Colonic mucosa (tissue), 4 donors: ENCODE measurements at regions not wholly inside any gene's neighbourhood (a gene's known extent, or its start where the extent isn't known, plus 50 kb on each side); places are given as distances from the start of the nearest gene placed in this dataset.

Source experiments
- DNase-seq: peaks from one replicate; pipeline ENCODE4 v3.0.0-alpha.2; 2020
- H3K27ac ChIP-seq: fragments of 200-600 bp; one replicate; pipeline ENCODE4 v1.8.0; 2021
- H3K27me3 ChIP-seq: fragments of 200-600 bp; one replicate; pipeline ENCODE4 v1.8.0; 2021
- H3K36me3 ChIP-seq: fragments of 200-600 bp; one replicate; pipeline ENCODE4 v1.8.0; 2021
- H3K4me1 ChIP-seq: fragments of 200-600 bp; one replicate; pipeline ENCODE4 v1.8.0; 2021; ENCODE audit warnings: mild to moderate bottlenecking
- H3K4me3 ChIP-seq: fragments of 200-600 bp; one replicate; pipeline ENCODE4 v1.8.0; 2021
- H3K9ac ChIP-seq, 2 donors: one replicate each; pipeline ENCODE4 v1.7.0; 2013; ENCODE audit warnings: control low read depth in 2 of 2, low read depth in 2 of 2, low read length in 2 of 2
- H3K9me3 ChIP-seq: fragments of 200-600 bp; one replicate; pipeline ENCODE4 v1.8.0; 2021
- intact Hi-C: fragments of 100-400 bp; cut with DNase I; formaldehyde crosslinking; loops from one replicate; pipeline ENCODE4 v1.14.1; 2022
- TF ChIP-seq, protein P1 (sequence below): fragments of 200-600 bp; IDR thresholded peaks from one replicate; pipeline ENCODE4 v1.8.0; 2022; ENCODE audit warnings: antibody characterized with exemption, mild to moderate bottlenecking
- donor health status: healthy.
- donor health status: DM: no; HTN: no; CAD: no.
- donor health status: DM: no; HTN: no; CAD: no.

DNA sequence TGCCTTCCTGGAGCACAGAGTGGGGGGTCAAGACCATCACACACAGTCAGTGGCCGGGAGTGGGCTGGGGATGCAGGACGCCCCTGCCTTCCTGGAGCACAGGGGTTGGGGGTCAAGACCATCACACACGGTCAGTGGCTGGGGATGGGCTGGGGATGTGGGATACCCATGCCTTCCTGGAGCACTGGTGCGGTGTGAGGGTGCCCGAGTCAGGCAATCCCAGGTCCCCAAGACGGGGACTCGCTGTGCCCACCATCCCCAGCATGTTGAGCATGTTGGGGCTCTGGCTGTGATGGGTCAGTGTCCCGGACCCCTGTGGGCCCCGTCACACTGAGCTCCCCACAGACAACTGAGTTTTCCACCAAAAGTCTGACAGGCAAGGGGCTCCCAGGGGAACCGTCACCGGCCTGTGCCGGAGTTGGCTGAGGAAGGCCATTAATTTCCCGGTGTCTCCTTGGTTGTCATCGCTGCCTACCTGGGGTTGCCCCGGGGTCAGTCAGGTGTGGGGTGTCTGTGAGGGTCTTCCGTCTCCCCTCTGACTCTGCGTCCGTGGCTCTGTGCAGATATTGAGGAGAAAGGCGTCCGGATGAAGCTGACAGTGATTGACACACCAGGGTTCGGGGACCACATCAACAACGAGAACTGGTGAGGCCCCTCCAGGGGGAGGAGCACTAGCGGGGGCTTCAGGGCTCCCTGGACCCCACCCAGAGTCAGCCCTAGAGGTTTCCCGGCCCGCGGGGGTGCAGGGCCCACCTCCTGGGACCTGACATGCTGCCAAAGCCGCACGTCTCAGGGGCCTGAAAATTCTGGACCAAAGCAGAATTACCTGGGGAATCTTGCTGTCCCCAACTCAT, 347.1 kb downstream of the SEC14L1 start:
- Histone ChIP-seq H3K36me3 (peaks cover 28% of the 10 kb centered on the region), H3K27me3 (no peaks in the 10 kb centered on the region), H3K27ac (no peak overlapping the region), H3K9ac (no peak overlapping the region), H3K4me3 (no peak overlapping the region), H3K4me1 (no peaks in the 10 kb centered on the region), H3K9me3 (no peaks in the 10 kb centered on the region)
- intact Hi-C loops = no loop called here
- TF ChIP-seq, protein P1, sequence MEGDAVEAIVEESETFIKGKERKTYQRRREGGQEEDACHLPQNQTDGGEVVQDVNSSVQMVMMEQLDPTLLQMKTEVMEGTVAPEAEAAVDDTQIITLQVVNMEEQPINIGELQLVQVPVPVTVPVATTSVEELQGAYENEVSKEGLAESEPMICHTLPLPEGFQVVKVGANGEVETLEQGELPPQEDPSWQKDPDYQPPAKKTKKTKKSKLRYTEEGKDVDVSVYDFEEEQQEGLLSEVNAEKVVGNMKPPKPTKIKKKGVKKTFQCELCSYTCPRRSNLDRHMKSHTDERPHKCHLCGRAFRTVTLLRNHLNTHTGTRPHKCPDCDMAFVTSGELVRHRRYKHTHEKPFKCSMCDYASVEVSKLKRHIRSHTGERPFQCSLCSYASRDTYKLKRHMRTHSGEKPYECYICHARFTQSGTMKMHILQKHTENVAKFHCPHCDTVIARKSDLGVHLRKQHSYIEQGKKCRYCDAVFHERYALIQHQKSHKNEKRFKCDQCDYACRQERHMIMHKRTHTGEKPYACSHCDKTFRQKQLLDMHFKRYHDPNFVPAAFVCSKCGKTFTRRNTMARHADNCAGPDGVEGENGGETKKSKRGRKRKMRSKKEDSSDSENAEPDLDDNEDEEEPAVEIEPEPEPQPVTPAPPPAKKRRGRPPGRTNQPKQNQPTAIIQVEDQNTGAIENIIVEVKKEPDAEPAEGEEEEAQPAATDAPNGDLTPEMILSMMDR = no peak
- DNase-seq = no peak

DNA sequence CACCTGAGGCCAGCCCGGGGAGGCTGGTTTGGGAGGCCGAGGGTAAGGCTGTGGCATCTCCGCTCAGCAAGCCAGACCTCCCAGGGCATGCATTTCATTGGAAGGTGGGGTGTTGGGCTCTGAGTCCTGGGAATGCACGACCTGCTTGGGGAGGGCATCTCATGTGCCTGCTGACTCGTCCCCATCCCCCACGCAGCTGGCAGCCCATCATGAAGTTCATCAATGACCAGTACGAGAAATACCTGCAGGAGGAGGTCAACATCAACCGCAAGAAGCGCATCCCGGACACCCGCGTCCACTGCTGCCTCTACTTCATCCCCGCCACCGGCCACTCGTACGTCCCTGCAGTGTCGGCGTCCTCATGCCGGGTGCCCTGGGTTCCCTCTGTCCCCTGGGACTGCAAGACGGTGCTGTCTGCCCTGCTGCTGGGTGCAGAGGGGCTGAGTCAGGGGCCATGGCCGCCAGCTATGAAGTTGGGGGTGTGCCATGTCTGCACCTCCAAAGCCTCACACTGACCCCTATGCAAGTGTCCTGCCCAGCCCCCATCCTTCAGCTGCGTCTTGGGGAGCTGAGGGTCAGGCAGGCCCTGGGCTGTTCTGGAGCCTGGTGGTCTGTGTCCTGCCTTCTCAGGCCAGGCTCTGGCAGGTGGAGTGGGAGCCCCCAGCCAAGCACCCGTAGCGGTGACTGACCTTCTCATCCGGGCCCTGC, 347.9 kb downstream of the SEC14L1 start:
- no peak for DNase-seq

DNA sequence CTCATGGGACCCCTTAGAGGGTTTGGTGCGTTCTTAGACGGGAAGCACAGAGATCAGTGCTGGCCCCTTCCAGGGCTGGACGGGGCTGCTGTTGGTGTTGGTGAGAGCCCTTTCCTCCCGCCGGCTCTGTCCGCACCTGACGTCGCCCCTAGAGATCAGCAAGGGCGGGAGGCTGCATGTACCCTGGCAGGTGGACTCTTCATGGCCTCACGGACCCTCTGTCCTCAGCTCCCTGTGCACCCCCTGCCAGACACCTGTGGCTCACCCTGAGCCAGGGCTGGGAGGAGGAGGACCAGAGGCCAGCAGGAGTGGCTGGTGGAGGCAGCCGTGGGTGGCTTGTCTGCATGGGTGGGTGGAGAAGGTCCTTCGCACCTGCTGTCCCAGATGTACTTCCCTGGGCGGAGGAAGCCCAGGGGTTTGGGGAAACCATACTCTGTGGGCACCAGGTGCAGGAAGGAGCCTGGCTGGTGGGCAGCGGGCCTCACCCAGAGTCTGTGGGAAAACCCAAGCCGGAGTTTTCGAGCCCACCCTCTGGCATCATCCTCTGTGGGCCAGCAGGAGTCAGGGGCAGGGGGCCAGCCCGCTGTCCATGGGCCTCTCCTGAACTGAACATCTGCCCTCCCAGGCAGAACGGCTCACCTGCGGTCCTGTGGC, 348.6 kb downstream of the SEC14L1 start:
- no peaks in the 10 kb centered on the region for H3K4me1 ChIP-seq
- intact Hi-C loops = no loop called here
- H3K9me3 ChIP-seq = no peaks in the 10 kb centered on the region
- no peak overlapping the region for H3K27ac ChIP-seq
- H3K4me3 ChIP-seq = no peak overlapping the region
- no peak overlapping the region for H3K9ac ChIP-seq
- DNase-seq = no peak
- peaks cover 27% of the 10 kb centered on the region for H3K36me3 ChIP-seq
- TF ChIP-seq, protein P1 = no peak
- no peaks in the 10 kb centered on the region for H3K27me3 ChIP-seq

More for the DNA sequence above, 347.9 kb downstream of the SEC14L1 start:
- Histone ChIP-seq H3K9ac (no peak overlapping the region), H3K27me3 (no peaks in the 10 kb centered on the region), H3K9me3 (no peaks in the 10 kb centered on the region), H3K27ac (no peak overlapping the region), H3K36me3 (peaks cover 27% of the 10 kb centered on the region), H3K4me3 (no peak overlapping the region), H3K4me1 (no peaks in the 10 kb centered on the region)
- TF ChIP-seq, protein P1 = no peak
- intact Hi-C loops = no loop called here

DNA sequence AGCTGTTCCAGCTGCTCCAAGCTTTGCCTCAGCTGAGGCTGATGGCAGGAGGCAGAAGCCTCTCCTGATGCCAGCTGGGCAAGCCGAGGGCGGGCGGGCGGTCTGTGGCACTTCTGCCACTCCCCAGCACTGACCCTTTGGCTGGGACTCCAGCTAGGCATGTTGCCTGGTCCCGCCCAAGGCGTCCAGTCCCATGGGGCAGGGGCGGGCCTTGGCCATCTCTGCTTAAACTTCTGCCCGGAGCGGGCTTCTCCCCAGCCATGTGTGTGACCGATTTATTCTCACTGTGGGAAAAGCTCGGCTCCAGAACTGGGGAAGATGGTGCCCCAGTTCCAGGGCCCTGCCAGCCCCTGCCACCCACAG, 349.1 kb downstream of the SEC14L1 start:
- peak; percentile 59 for DNase-seq
- Histone ChIP-seq H3K9ac (no peak overlapping the region), H3K27ac (no peak overlapping the region), H3K36me3 (peaks cover 27% of the 10 kb centered on the region), H3K4me1 (no peaks in the 10 kb centered on the region), H3K9me3 (no peaks in the 10 kb centered on the region), H3K4me3 (no peak overlapping the region), H3K27me3 (no peaks in the 10 kb centered on the region)
- intact Hi-C loops = loop anchor here (10.0 kb wide), 1 partner anchor 215 kb away; no protein-coding TSS in a partner anchor
- TF ChIP-seq, protein P1 = no peak

GRCh38 chr17:77490361-77491183, 349.8 kb downstream of the SEC14L1 start:
- TF ChIP-seq, protein P1 = no peak
- Histone ChIP-seq H3K4me3 (no peak overlapping the region), H3K4me1 (no peaks in the 10 kb centered on the region), H3K27ac (no peak overlapping the region), H3K9me3 (no peaks in the 10 kb centered on the region), H3K27me3 (no peaks in the 10 kb centered on the region), H3K9ac (no peak overlapping the region), H3K36me3 (peaks cover 27% of the 10 kb centered on the region)
- no peak for DNase-seq
- intact Hi-C loops = loop anchor here (10.0 kb wide), 1 partner anchor 216 kb away; no protein-coding TSS in a partner anchor
